Dermis microvascular lymphatic vessel endothelial cell (primary cell): ENCODE measurements at regions not wholly inside any gene's neighbourhood (a gene's known extent, or its start where the extent isn't known, plus 50 kb on each side); places are given as distances from the start of the nearest gene placed in this dataset.
A peak's percentile ranks its signal among the peaks of the same experiment; 100 is the strongest.

Experiments
- DNase-seq, 2 donors: peaks; one replicate each; pipeline versions ENCODE4 v3.0.0 to v3.0.0-alpha.2; 2010; ENCODE audit warnings: low read depth in 2 of 2

GRCh38 chr18:68623342-68623741, 91.6 kb downstream of the TMX3 start:
- peak; percentile 16 to 50 for DNase-seq

GRCh38 chr18:68611311-68611710, 103.6 kb downstream of the TMX3 start:
- no peak for DNase-seq

- DNase-seq = no peak
Measured at GRCh38 chr18:68608851-68609490, 105.9 kb downstream of the TMX3 start.

- no peak for DNase-seq
Measured at GRCh38 chr18:68607852-68608251, 107.1 kb downstream of the TMX3 start.

DNA sequence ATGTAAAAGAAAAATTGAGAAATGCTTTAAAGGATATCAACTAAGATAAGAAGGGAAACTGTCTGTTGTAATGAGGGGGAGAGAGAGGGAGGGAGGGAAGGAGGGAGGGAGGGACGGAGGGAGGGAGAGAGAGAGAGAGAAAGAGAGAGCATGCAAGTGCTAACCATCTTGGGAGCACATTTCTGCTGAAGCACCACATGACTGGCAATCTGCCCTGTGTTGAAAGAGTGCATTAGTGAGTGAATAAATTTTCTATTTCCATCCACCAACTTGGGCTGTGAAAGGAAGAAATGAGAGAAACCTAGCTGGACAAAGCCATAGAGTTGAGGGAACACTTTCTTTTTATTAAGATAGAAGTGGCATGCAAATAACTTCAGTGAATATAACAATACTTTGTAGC, 110.7 kb downstream of the TMX3 start:
- no peak for DNase-seq

DNA sequence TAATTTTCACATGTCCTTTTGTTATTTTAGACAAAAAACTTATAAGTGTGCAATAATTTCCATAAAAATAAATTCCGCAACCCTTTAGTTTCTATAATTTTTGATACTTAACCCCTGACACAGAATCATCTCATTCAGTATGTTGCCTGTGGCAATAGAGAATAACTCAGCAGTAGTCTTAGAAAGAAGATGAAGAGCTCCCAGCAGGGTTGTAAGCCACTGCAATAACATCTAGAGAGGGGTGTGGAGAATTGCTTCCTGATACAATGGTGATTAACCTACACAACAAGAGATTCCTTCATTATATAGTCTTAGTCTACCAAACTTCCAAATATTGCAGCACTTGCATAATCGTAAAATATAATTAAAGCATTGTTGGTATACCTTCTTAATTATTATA, 118.9 kb downstream of the TMX3 start:
- DNase-seq = no peak

DNA sequence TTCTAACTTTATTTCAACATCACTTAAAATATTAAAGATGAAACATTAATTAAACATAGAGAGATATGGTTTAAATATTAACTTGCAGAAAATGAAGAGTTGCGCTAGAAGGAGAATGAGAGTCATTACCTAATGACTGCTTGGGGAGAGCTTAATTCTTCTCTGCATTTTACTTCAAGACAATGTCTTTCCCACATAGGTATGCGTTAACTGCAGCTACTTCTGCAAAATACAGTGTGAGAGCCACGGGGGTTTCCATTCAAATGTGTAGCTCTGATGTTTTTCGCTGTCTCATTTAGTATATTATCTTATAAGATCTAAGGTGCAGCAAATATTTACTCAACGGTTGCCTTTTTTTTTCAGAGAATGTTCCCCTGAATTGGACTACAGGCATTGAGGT, 126.7 kb downstream of the TMX3 start:
- no peak for DNase-seq

- no peak for DNase-seq
Measured at GRCh38 chr18:68583685-68584084, 131.2 kb downstream of the TMX3 start.

DNA sequence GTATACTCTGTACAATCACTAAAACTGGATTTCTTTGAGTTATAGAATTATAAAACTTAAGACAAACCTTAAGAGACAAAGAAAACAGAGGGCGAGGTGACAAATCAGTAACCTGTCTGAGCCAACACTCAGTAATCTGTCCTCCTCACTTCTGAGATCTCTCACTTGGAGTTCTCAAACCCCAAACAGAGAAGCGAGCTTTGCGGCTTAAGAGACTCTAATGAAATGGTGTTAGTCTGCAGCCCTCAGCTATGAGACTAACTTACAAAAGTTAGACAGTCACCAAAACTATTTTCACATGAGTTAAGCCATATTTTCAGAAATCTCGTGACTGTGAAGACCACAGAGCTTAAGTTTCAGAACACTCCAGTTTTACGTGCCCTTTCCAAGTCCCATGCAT, 140.6 kb downstream of the TMX3 start:
- no peak for DNase-seq

- no peak for DNase-seq
Measured at GRCh38 chr18:68569936-68570335, 145.0 kb downstream of the TMX3 start.

- DNase-seq = no peak
Measured at GRCh38 chr18:68568364-68569155, 146.3 kb downstream of the TMX3 start.

DNA sequence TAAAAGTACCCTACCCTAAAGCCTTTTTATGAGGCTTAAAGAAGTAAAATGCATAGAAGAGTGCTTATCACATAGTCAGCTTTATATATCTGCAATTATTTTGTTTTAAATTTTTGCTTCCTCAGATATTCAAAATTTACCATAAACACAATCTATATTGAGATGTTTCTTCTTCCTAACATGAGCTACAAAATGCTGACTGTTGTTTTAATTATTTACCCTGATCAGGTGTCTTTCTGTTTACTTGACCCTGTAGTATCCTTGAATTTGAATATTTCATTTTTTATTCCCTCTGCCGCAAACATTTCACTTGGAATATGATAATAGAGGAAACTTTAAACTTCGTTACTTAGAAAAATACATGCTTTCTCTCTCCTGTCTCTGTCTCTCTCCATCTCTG, 147.9 kb downstream of the TMX3 start:
- no peak for DNase-seq

DNA sequence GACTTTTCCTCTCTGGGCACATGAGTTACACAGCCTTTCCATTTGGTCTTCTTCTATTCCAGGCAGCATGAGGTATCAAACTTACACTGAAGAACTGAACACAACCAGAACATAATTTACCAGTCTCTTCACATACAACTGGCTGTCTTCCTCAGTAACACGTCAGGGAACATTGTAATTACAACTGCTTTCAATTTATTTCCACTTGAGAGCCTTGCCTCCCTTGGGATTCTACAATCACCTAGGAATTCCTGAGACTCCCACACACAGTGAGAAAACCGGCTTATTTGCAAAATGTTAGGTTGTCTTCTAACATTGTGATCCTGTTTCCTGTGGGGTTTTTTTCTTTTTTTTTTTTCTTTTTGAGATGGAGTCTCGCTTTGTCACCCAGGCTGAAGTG, 149.9 kb downstream of the TMX3 start:
- no peak for DNase-seq

DNA sequence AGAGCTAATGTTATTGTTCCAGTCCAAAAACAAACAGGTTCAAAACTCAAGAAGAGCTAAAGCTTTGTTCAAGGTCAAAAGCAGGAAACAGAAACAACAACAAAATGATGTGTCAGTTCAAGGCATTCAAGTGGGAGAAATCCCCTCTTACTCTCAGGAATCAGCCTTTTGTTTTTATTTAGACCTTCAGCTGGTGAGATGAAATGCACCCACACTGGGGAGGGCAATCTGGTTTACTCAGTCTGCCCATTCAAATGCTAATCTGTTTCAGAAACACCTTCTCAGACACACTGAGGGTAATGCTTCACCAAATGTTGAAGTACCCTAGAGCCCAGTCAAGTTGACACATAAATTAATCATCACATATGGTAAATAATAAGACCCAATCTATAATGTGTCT, 150.6 kb downstream of the TMX3 start:
- DNase-seq = no peak

DNA sequence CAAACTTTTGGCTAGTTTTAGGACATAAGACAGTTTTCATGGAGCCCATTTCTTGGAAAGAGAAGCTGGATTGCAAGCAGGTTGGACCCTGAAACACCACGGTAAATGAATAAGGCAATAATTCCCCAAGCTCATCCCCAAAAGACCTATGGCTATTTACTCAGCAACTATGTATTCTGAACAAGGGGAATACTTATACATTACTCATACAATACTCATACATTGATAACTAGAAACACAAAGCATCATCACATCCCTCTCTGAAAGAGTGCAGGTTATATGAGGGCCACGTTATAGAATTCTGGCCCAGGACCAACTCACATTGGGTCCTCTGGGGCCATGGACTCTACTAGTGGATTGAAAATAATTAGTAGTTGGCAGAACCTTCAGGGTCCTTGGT, 154.8 kb downstream of the TMX3 start:
- DNase-seq = no peak

DNA sequence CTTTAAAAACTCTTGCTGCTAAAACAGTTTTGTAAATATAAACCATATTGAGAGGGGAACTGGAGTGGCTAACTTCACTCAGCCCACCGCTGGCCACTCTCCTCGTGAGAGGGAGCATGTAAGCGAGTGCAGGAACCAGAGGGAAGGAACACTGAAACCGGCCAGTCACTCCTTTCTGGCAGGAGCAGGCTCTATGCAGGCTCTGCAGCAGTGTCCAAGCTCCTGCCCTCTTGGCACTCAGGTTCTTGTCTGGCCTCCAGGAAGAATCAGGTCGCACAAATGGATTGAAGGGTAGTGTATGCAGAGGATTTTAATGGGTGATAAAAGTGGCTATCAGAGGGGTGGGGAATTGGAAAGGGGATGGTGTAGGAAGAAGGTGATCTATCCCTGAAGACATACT, 157.7 kb downstream of the TMX3 start:
- DNase-seq = no peak

GRCh38 chr18:68555879-68556301, 159.0 kb downstream of the TMX3 start:
- no peak for DNase-seq

DNA sequence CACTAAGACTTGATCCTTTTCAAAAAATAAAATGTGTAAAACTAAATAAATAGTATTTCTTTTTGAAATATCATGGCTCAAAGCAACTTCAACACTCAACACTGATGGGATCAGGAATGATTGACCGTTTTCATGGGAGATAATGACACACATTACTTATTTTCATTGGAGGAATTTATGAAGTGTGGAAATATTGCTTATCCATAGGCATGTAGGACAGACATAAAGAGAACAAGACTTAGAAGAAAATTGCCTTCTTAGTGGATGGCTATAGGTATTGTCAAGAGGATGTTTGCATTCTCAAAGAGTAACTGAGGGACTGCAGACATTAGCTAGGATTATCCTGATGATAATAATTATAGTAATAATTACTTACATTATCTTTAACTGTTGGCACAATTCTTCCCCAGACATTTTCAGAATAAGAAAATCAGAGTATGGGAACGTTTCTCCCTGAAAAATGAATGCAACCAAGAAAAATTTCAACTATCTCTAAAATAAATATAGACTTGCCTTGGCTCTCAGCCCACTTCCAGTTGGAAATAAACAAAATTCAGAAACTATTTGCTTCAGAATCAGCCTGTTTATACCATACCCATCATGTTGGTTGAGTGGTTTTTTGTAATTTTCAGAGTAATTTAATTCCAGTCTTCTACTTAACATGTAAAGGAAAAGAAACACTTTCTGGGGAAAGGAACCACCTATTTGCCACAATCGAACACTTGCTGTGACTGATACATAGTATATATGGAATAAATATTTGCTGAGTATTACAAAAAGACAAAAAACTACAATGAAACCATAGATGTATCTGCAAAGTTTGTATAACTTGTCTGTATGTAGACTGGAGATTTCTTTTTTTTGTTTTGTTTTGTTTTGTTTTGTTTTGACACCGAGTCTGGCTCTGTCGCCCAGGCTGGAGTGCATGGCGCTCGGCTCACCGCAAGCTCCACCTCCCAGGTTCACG, 165.7 kb downstream of the TMX3 start:
- DNase-seq = no peak

DNA sequence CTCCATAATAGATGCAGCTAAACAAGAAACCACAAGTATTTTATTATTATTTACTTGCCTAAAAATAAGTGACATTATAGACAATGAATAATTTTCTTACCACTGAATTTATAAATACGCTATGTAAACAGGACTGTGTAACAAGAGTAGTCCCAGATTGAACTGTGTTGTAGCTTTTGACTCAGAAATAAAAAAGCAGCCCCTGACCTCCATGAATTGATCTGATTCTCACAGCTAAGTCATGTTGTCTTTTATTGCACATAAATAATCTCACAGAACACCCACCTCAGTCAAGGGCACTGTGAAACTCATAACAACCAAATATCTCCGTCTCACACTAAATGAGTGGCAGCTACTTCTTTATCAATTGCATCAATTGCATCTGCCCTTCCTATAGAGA, 171.6 kb downstream of the TMX3 start:
- DNase-seq = no peak

- DNase-seq = no peak
Measured at GRCh38 chr18:68542846-68543245, 172.1 kb downstream of the TMX3 start.

- DNase-seq = no peak
Measured at GRCh38 chr18:68533641-68534040, 181.3 kb downstream of the TMX3 start.

GRCh38 chr18:68532328-68532885, 182.5 kb downstream of the TMX3 start:
- no peak for DNase-seq
